Astrocyte (in vitro differentiated cells and primary cell): ENCODE measurements at regions not wholly inside any gene's neighbourhood (a gene's known extent, or its start where the extent isn't known, plus 50 kb on each side); places are given as distances from the start of the nearest gene placed in this dataset.

Source experiments
- DNase-seq: peaks from one replicate; pipeline ENCODE4 v3.0.0-alpha.2; 2010; ENCODE audit warnings: low read depth
- FAIRE-seq: peaks from 2 replicates; lab custom pipeline; 2011; peaks lifted over from hg19 to GRCh38; lab: Jason Lieb, UNC
- H2AFZ ChIP-seq: 2 replicates; pipeline ENCODE4 v1.6.0; 2012; ENCODE audit warnings: low read depth, low read length, inconsistent platforms
- H3K27ac ChIP-seq: 2 replicates; pipeline ENCODE4 v1.5.1; 2011; ENCODE audit warnings: low read depth, low read length, inconsistent platforms
- H3K27me3 ChIP-seq: 2 replicates; pipeline ENCODE4 v1.6.0; 2011; ENCODE audit warnings: low read length, inconsistent platforms; ENCODE audit not compliant: insufficient read depth
- H3K36me3 ChIP-seq: 2 replicates; pipeline ENCODE4 v1.5.1; 2011; ENCODE audit warnings: low read length, inconsistent platforms; ENCODE audit not compliant: insufficient read depth
- H3K4me1 ChIP-seq: 2 replicates; pipeline ENCODE4 v1.5.1; 2011; ENCODE audit warnings: low read length, inconsistent platforms; ENCODE audit not compliant: insufficient read depth
- H3K4me2 ChIP-seq: 2 replicates; pipeline ENCODE4 v1.6.0; 2012; ENCODE audit warnings: low read length, inconsistent platforms
- H3K4me3 ChIP-seq: 2 replicates; pipeline ENCODE4 v1.5.1; 2011; ENCODE audit warnings: low read depth, mild to moderate bottlenecking, low read length, inconsistent platforms; ENCODE audit not compliant: insufficient read depth
- H3K79me2 ChIP-seq: 2 replicates; pipeline ENCODE4 v1.6.0; 2012; ENCODE audit warnings: mild to moderate bottlenecking, low read length, inconsistent platforms; ENCODE audit not compliant: insufficient read depth
- H3K9ac ChIP-seq: 2 replicates; pipeline ENCODE4 v1.6.0; 2012; ENCODE audit warnings: mild to moderate bottlenecking, low read length, inconsistent platforms
- H3K9me3 ChIP-seq: 2 replicates; pipeline ENCODE4 v1.5.1; 2012; ENCODE audit warnings: low read depth, mild to moderate bottlenecking, low read length, inconsistent platforms; ENCODE audit not compliant: insufficient read depth
- H4K20me1 ChIP-seq: 2 replicates; pipeline ENCODE4 v1.6.0; 2012; ENCODE audit warnings: low read length, inconsistent platforms; ENCODE audit not compliant: insufficient read depth
- H3K27ac Mint-ChIP-seq: one replicate; pipeline ENCODE4 v1.8.0; 2021; ENCODE audit warnings: mild to moderate bottlenecking, mixed read lengths; ENCODE audit not compliant: unreplicated experiment
- H3K27me3 Mint-ChIP-seq: one replicate; pipeline ENCODE4 v1.8.0; 2021; ENCODE audit warnings: low read depth, mixed read lengths; ENCODE audit not compliant: unreplicated experiment
- H3K36me3 Mint-ChIP-seq: one replicate; pipeline ENCODE4 v1.8.0; 2021; ENCODE audit warnings: low read depth, mixed read lengths; ENCODE audit not compliant: unreplicated experiment
- H3K4me1 Mint-ChIP-seq: one replicate; pipeline ENCODE4 v1.8.0; 2021; ENCODE audit warnings: low read depth, mixed read lengths; ENCODE audit not compliant: unreplicated experiment
- H3K4me3 Mint-ChIP-seq: one replicate; pipeline ENCODE4 v1.8.0; 2021; ENCODE audit warnings: mild to moderate bottlenecking, moderate library complexity, mixed read lengths; ENCODE audit not compliant: unreplicated experiment
- H3K9me3 Mint-ChIP-seq: one replicate; pipeline ENCODE4 v1.8.0; 2021; ENCODE audit warnings: mild to moderate bottlenecking, mixed read lengths; ENCODE audit not compliant: unreplicated experiment
- EZH2 ChIP-seq: IDR thresholded peaks from 2 replicates; pipeline ENCODE4 v1.6.1; 2012; ENCODE audit warnings: mild to moderate bottlenecking, low read length, inconsistent platforms; ENCODE audit not compliant: insufficient read depth
- TF ChIP-seq, protein P1 (sequence below): IDR thresholded peaks from 2 replicates; pipeline ENCODE4 v1.5.1; 2011; ENCODE audit warnings: low read depth, mild to moderate bottlenecking, inconsistent platforms, low read length, moderate library complexity; ENCODE audit not compliant: insufficient read depth

DNA sequence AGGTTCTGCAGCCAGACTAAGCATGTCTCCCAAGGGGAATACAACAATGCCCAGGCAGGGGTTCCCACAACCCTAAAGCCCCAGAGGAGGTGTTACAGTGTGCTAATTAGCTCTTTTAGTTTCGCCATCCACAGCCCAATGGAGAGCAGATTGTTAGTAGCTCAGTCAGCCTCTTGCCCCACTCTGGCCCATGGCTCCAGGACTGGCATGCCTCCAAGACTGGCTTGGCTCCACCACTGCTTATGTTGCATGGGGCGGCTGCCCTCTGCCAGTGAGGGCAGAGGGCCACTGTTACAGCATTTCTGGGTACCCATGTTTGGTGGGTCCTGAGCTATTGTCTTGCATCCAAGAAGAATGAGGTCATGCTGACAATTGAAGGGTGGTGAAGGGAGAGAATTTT lies 231.1 kb upstream of the MDFIC2 start:
- Histone ChIP-seq H3K4me1 (no peaks in the 10 kb centered on the region), H3K4me3 (no peak overlapping the region), H3K27me3 (no peaks in the 10 kb centered on the region), H3K79me2 (no peaks in the 10 kb centered on the region), H2AFZ (no peak overlapping the region), H3K4me2 (no peak overlapping the region), H3K36me3 (no peaks in the 10 kb centered on the region), H3K27ac (no peak overlapping the region), H3K9ac (no peak overlapping the region), H3K9me3 (no peaks in the 10 kb centered on the region), H4K20me1 (no peaks in the 10 kb centered on the region)
- no peak overlapping the region for H3K27ac Mint-ChIP-seq
- no peak for TF ChIP-seq EZH2
- TF ChIP-seq, protein P1, sequence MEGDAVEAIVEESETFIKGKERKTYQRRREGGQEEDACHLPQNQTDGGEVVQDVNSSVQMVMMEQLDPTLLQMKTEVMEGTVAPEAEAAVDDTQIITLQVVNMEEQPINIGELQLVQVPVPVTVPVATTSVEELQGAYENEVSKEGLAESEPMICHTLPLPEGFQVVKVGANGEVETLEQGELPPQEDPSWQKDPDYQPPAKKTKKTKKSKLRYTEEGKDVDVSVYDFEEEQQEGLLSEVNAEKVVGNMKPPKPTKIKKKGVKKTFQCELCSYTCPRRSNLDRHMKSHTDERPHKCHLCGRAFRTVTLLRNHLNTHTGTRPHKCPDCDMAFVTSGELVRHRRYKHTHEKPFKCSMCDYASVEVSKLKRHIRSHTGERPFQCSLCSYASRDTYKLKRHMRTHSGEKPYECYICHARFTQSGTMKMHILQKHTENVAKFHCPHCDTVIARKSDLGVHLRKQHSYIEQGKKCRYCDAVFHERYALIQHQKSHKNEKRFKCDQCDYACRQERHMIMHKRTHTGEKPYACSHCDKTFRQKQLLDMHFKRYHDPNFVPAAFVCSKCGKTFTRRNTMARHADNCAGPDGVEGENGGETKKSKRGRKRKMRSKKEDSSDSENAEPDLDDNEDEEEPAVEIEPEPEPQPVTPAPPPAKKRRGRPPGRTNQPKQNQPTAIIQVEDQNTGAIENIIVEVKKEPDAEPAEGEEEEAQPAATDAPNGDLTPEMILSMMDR: no peak
- DNase-seq (no peak), FAIRE-seq (no peak)
- no peaks in the 10 kb centered on the region for H3K36me3 Mint-ChIP-seq
- peaks cover 4% of the 10 kb centered on the region for H3K9me3 Mint-ChIP-seq
- H3K27me3 Mint-ChIP-seq: peaks cover 3% of the 10 kb centered on the region
- no peak overlapping the region for H3K4me3 Mint-ChIP-seq
- H3K4me1 Mint-ChIP-seq: no peaks in the 10 kb centered on the region

DNA sequence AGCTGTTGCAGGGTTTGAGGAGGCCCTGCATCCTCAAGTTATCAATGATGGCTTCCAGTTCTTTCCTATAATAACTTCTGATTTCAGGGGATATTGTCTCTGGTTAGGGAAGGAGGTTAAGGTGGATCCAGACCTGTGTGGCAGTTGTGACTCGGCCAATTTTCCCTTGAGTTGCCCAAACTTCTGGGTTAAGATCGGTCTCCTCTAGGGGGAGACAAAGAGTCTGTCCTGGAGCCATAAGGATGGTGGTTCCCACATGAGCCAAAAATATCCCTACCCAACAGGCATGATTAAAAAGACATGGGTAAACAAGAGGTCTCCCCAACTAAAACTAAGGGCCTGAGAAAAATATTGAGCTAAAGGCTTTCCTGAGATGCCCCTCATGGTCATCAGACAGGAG lies 227.5 kb upstream of the MDFIC2 start:
- Histone ChIP-seq H3K9ac (no peak overlapping the region), H3K4me2 (no peak overlapping the region), H3K9me3 (no peaks in the 10 kb centered on the region), H3K27me3 (peaks cover 2% of the 10 kb centered on the region), H3K4me1 (no peaks in the 10 kb centered on the region), H3K27ac (no peak overlapping the region), H3K79me2 (no peaks in the 10 kb centered on the region), H4K20me1 (no peaks in the 10 kb centered on the region), H3K4me3 (no peak overlapping the region), H2AFZ (no peak overlapping the region), H3K36me3 (no peaks in the 10 kb centered on the region)
- FAIRE-seq: no peak
- H3K27me3 Mint-ChIP-seq: peaks cover 10% of the 10 kb centered on the region
- peaks cover 4% of the 10 kb centered on the region for H3K9me3 Mint-ChIP-seq
- H3K4me1 Mint-ChIP-seq: no peaks in the 10 kb centered on the region
- H3K27ac Mint-ChIP-seq: no peak overlapping the region
- no peaks in the 10 kb centered on the region for H3K36me3 Mint-ChIP-seq
- DNase-seq: no peak
- no peak overlapping the region for H3K4me3 Mint-ChIP-seq
- TF ChIP-seq EZH2: no peak
- TF ChIP-seq, protein P1: no peak

- H3K4me3 ChIP-seq: no peak overlapping the region
- FAIRE-seq (no peak), DNase-seq (no peak)
- H3K9me3 Mint-ChIP-seq: no peaks in the 10 kb centered on the region
- no peaks in the 10 kb centered on the region for H3K4me1 ChIP-seq
- no peak overlapping the region for H2AFZ ChIP-seq
- no peaks in the 10 kb centered on the region for H3K36me3 ChIP-seq
- no peaks in the 10 kb centered on the region for H4K20me1 ChIP-seq
- H3K27me3 ChIP-seq: peaks cover 2% of the 10 kb centered on the region
- H3K4me2 ChIP-seq: no peak overlapping the region
- no peak overlapping the region for H3K4me3 Mint-ChIP-seq
- H3K27ac ChIP-seq: no peak overlapping the region
- no peaks in the 10 kb centered on the region for H3K79me2 ChIP-seq
- H3K36me3 Mint-ChIP-seq: no peaks in the 10 kb centered on the region
- H3K27me3 Mint-ChIP-seq: peaks cover 8% of the 10 kb centered on the region
- no peak for TF ChIP-seq EZH2
- TF ChIP-seq, protein P1: no peak
- H3K4me1 Mint-ChIP-seq: no peaks in the 10 kb centered on the region
- no peak overlapping the region for H3K27ac Mint-ChIP-seq
- H3K9ac ChIP-seq: no peak overlapping the region
- no peaks in the 10 kb centered on the region for H3K9me3 ChIP-seq
Measured at GRCh38 chr3:70532806-70533205, 220.4 kb upstream of the MDFIC2 start.
